H1 (cell line): ENCODE measurements at regions not wholly inside any gene's neighbourhood (a gene's known extent, or its start where the extent isn't known, plus 50 kb on each side); places are given as distances from the start of the nearest gene placed in this dataset.

Experiments used
- CREB1 ChIP-seq: IDR thresholded peaks from 2 replicates; pipeline ENCODE4 v1.6.1; 2012; ENCODE audit warnings: inconsistent platforms
- MAFK ChIP-seq: IDR thresholded peaks from 2 replicates; pipeline ENCODE4 v1.6.1; 2012; ENCODE audit warnings: low read depth, mild to moderate bottlenecking, improper control_type of control experiment, low read length
- NANOG ChIP-seq: IDR thresholded peaks from 2 replicates; pipeline ENCODE4 v1.6.1; 2011; ENCODE audit warnings: low read length, low read depth, mild to moderate bottlenecking, inconsistent platforms; ENCODE audit not compliant: insufficient read depth, poor library complexity, severe bottlenecking
- SP2 ChIP-seq: IDR thresholded peaks from 2 replicates; pipeline ENCODE4 v1.6.1; 2012; ENCODE audit warnings: mild to moderate bottlenecking, low read length, inconsistent platforms
- TCF12 ChIP-seq: IDR thresholded peaks from 2 replicates; pipeline ENCODE4 v1.6.1; 2011; ENCODE audit warnings: low read depth, mild to moderate bottlenecking, low read length
- TF ChIP-seq, protein P1 (sequence below): IDR thresholded peaks from 2 replicates; pipeline ENCODE4 v1.6.1; 2011; ENCODE audit warnings: low read length, improper control_type of control experiment

DNA sequence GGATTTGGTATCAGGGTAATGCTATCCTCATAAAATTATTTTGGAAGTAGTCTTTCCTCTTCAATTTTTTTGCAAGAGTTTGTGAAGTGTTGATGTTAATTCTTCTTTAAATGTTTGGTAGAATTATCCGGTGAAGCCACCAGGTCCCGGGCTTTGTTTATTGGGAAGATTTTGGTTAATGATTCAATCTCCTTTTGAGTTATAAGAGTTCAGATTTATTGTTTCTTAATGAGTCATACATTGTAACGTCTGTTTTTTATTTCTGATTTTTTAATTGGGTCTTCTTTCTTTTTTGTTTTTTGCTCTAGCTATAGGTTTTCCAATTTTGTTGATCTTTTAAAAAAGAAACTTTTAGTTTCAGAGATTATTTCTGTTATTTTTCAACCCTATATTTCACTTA is 412.3 kb downstream of the PDGFC start (continued):
- no peak for TF ChIP-seq TCF12
- TF ChIP-seq CREB1 = no peak
- TF ChIP-seq, protein P1, sequence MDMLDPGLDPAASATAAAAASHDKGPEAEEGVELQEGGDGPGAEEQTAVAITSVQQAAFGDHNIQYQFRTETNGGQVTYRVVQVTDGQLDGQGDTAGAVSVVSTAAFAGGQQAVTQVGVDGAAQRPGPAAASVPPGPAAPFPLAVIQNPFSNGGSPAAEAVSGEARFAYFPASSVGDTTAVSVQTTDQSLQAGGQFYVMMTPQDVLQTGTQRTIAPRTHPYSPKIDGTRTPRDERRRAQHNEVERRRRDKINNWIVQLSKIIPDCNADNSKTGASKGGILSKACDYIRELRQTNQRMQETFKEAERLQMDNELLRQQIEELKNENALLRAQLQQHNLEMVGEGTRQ = no peak
- no peak for TF ChIP-seq MAFK
- TF ChIP-seq NANOG = no peak
- TF ChIP-seq SP2 = no peak
